SU-DHL-6 (cell line): ENCODE measurements at regions not wholly inside any gene's neighbourhood (a gene's known extent, or its start where the extent isn't known, plus 50 kb on each side); places are given as distances from the start of the nearest gene placed in this dataset.

Experiments used
- H2AFZ ChIP-seq: fragments of 200-600 bp; sonication (generic); 2 replicates; pipeline ENCODE4 v1.6.1; 2014; ENCODE audit warnings: low read depth, mild to moderate bottlenecking, moderate library complexity, mixed read lengths, antibody characterized with exemption, low read length; ENCODE audit not compliant: severe bottlenecking
- H3F3A ChIP-seq: fragments of 200-600 bp; shearing (Covaris generic); 2 replicates; pipeline ENCODE4 v1.6.0; 2016; ENCODE audit warnings: antibody characterized with exemption, mild to moderate bottlenecking; ENCODE audit not compliant: insufficient read depth
- H3K27ac ChIP-seq: fragments of 200-600 bp; sonication (generic); 2 replicates; pipeline ENCODE4 v1.5.1; 2016; ENCODE audit warnings: low read depth, mild to moderate bottlenecking, low read length, moderate library complexity, mixed read lengths
- H3K27me3 ChIP-seq: fragments of 200-600 bp; sonication (generic), shearing (Covaris generic); 2 replicates; pipeline ENCODE4 v1.6.0; 2014; ENCODE audit warnings: mild to moderate bottlenecking, low read length
- H3K36me3 ChIP-seq: fragments of 200-600 bp; sonication (generic); 2 replicates; pipeline ENCODE4 v1.6.1; 2014; ENCODE audit warnings: mild to moderate bottlenecking, low read length, mixed read lengths
- H3K4me2 ChIP-seq: fragments of 300-600, 200-600 bp; shearing (Covaris generic), sonication (generic); 2 replicates; pipeline ENCODE4 v1.6.0; 2014; ENCODE audit warnings: low read length, low read depth, mild to moderate bottlenecking; ENCODE audit not compliant: poor library complexity, severe bottlenecking
- H3K4me3 ChIP-seq: fragments of 200-600 bp; sonication (generic); 2 replicates; pipeline ENCODE4 v1.5.1; 2014; ENCODE audit warnings: antibody characterized with exemption, low read length, mild to moderate bottlenecking, mixed read lengths; ENCODE audit not compliant: insufficient read depth, poor library complexity, severe bottlenecking
- H3K79me2 ChIP-seq: fragments of 200-600 bp; sonication (generic); 2 replicates; pipeline ENCODE4 v1.6.1; 2014; ENCODE audit warnings: mild to moderate bottlenecking, low read length, moderate library complexity; ENCODE audit not compliant: insufficient read depth
- H3K9ac ChIP-seq: fragments of 200-600 bp; sonication (generic); 2 replicates; pipeline ENCODE4 v1.7.0; 2014; ENCODE audit warnings: mild to moderate bottlenecking, low read length
- H3K9me2 ChIP-seq: fragments of 200-600 bp; sonication (generic); replicated peaks from 2 replicates; pipeline ENCODE4 v1.6.1; 2014; ENCODE audit warnings: low read length; ENCODE audit not compliant: insufficient read depth
- H3K9me3 ChIP-seq: fragments of 200-600 bp; sonication (generic); 2 replicates; pipeline ENCODE4 v1.6.1; 2014; ENCODE audit warnings: low read length, mixed read lengths; ENCODE audit not compliant: insufficient read depth
- H4K20me1 ChIP-seq: fragments of 200-600 bp; sonication (generic); 2 replicates; pipeline ENCODE4 v1.6.1; 2014; ENCODE audit warnings: low read depth, mild to moderate bottlenecking, antibody characterized with exemption, low read length, moderate library complexity, mixed read lengths
- EZH2phosphoT487 ChIP-seq: fragments of 200-600 bp; sonication (generic), shearing (Covaris generic); conservative IDR thresholded peaks from 2 replicates; pipeline ENCODE4 v1.6.1; 2018; ENCODE audit warnings: mild to moderate bottlenecking, antibody characterized with exemption, low read length, moderate library complexity, mixed read lengths
- TF ChIP-seq, protein P1 (sequence below): fragments of 200-600 bp; sonication (generic); IDR thresholded peaks from one replicate; pipeline ENCODE4 v1.5.1; 2017; ENCODE audit warnings: antibody characterized with exemption, mild to moderate bottlenecking, low read length, moderate library complexity; ENCODE audit not compliant: insufficient read depth, poor library complexity, severe bottlenecking

DNA sequence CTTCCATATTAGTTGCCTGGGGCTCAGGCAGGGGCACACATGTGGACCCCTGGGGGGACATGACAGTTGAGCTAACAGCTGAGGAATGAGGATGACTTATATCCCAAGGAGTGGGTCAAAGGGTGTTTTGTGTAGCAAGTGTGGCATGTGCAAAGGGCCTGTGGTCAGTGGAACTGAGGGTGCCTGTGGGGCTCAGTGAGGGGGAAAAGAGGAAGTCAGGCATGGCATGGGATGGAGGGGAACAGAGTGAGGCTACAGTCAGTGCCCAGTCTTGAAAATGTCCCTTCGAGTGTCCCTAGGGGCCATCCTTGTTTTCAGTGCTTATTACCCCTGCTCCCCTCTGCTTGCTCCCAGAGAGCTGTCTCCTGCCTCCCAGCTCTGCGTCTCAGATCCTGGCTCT is 64.3 kb upstream of the CD99 start:
- Histone ChIP-seq H3K4me2 (no peak overlapping the region), H3K9me3 (no peaks in the 10 kb centered on the region; the same call in 1 of the 2 replicates), H3K27ac (no peak overlapping the region), H3K27me3 (no peaks in the 10 kb centered on the region), H3F3A (peaks cover 22% of the 10 kb centered on the region), H3K9ac (no peak overlapping the region), H3K79me2 (no peaks in the 10 kb centered on the region), H3K9me2 (no peaks in the 10 kb centered on the region), H3K36me3 (peaks cover 7% of the 10 kb centered on the region), H3K4me3 (no peak overlapping the region), H2AFZ (no peak overlapping the region), H4K20me1 (no peaks in the 10 kb centered on the region)
- TF ChIP-seq, protein P1, sequence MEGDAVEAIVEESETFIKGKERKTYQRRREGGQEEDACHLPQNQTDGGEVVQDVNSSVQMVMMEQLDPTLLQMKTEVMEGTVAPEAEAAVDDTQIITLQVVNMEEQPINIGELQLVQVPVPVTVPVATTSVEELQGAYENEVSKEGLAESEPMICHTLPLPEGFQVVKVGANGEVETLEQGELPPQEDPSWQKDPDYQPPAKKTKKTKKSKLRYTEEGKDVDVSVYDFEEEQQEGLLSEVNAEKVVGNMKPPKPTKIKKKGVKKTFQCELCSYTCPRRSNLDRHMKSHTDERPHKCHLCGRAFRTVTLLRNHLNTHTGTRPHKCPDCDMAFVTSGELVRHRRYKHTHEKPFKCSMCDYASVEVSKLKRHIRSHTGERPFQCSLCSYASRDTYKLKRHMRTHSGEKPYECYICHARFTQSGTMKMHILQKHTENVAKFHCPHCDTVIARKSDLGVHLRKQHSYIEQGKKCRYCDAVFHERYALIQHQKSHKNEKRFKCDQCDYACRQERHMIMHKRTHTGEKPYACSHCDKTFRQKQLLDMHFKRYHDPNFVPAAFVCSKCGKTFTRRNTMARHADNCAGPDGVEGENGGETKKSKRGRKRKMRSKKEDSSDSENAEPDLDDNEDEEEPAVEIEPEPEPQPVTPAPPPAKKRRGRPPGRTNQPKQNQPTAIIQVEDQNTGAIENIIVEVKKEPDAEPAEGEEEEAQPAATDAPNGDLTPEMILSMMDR: no peak
- TF ChIP-seq EZH2phosphoT487: no peak

DNA sequence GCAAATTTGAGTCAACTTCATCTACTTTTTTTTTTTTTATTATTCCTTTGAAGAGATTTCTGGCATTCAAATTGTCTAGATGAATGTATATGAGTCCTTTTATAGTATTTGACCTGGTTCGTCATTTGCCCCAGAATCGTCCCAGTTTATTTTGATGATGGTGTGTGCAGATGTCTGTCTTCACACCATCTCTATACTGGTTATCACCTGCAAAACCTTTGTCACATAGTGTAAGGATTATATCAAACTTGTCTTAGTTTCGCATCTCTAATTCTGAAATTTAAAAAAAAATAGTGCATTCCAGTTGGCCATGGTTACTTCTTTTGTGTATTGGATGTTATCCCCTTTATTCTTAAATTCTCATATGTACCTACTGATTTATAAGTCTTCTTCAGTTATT is 70.5 kb upstream of the CD99 start:
- H3K9me3 ChIP-seq: no peaks in the 10 kb centered on the region
- no peak overlapping the region for H3K4me3 ChIP-seq
- no peak overlapping the region for H3K27ac ChIP-seq
- TF ChIP-seq, protein P1: no peak
- TF ChIP-seq EZH2phosphoT487: no peak
- H3K27me3 ChIP-seq: no peaks in the 10 kb centered on the region
- H3K4me2 ChIP-seq: no peak overlapping the region
- no peaks in the 10 kb centered on the region for H3K9me2 ChIP-seq
- H4K20me1 ChIP-seq: no peaks in the 10 kb centered on the region
- H3K36me3 ChIP-seq: no peaks in the 10 kb centered on the region
- no peak overlapping the region for H2AFZ ChIP-seq
- no peaks in the 10 kb centered on the region for H3F3A ChIP-seq
- H3K9ac ChIP-seq: no peak overlapping the region
- H3K79me2 ChIP-seq: no peaks in the 10 kb centered on the region

DNA sequence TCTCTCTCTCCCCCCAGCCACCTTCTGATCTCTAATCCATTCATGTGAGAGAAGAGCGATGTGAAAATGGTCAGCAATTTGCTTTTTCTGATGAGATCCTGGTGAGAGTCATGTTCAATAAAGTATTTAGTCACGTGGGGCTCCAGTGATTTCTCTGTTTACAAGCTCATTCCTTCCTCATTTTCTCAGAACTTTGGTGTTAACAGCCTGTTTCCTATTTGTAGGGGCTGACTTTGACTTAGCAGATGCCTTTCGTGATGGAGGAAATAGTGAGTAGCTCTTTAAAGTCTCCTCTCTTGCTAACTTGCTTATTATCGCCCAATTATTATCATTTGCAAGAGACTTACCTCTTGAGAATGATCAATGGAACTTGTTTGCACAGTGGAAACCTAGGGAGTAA is 72.6 kb upstream of the CD99 start:
- H3K9me2 ChIP-seq: no peaks in the 10 kb centered on the region
- no peaks in the 10 kb centered on the region for H3K27me3 ChIP-seq
- no peaks in the 10 kb centered on the region for H4K20me1 ChIP-seq
- H3K79me2 ChIP-seq: no peaks in the 10 kb centered on the region
- H3K36me3 ChIP-seq: no peaks in the 10 kb centered on the region
- H3K4me3 ChIP-seq: no peak overlapping the region
- no peak overlapping the region for H3K27ac ChIP-seq
- no peaks in the 10 kb centered on the region for H3K9me3 ChIP-seq
- H3K9ac ChIP-seq: no peak overlapping the region
- no peak for TF ChIP-seq EZH2phosphoT487
- TF ChIP-seq, protein P1: no peak
- H3F3A ChIP-seq: no peaks in the 10 kb centered on the region
- no peak overlapping the region for H3K4me2 ChIP-seq
- no peak overlapping the region for H2AFZ ChIP-seq
